AG09309 (cell line): ENCODE measurements at regions not wholly inside any gene's neighbourhood (a gene's known extent, or its start where the extent isn't known, plus 50 kb on each side); places are given as distances from the start of the nearest gene placed in this dataset.

Source experiments
- DNase-seq: peaks from one replicate; pipeline ENCODE4 v3.0.0-alpha.2; 2010; ENCODE audit warnings: low read depth
- H3K4me3 ChIP-seq: 2 replicates; pipeline ENCODE4 v1.5.1; 2011; ENCODE audit warnings: mild to moderate bottlenecking, low read depth, low read length, moderate library complexity; ENCODE audit not compliant: control insufficient read depth
- CTCF ChIP-seq: IDR thresholded peaks from 2 replicates; pipeline ENCODE4 v1.5.1; 2011; ENCODE audit warnings: mild to moderate bottlenecking, low read depth, low read length, inconsistent platforms; ENCODE audit not compliant: insufficient read depth, control insufficient read depth; ENCODE audit errors: missing control alignments

GRCh38 chr3:144060881-144061280 lies 89.3 kb downstream of the DIPK2A start:
- DNase-seq: no peak
- H3K4me3 ChIP-seq: no peak overlapping the region
- no peak for TF ChIP-seq CTCF

DNA sequence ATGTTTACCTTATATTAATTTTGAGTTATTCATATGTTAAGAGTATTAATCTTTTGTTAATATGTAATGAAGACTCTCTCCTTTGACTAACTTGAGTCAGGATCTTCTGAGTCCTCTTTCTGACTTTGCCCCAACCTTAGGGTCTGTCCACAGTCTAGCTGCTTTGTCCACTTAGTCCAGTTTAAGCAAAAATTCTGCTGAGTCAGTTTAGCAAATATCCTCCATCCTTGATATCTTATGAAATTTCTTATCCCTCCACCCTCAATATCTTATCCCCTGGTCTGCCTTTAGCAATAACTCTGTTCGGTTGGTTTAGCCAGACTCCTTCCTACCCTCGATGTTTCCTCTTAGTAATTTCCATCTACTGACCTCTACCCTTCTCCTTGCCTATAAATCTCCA lies 91.7 kb downstream of the DIPK2A start:
- TF ChIP-seq CTCF: no peak
- no peak overlapping the region for H3K4me3 ChIP-seq
- DNase-seq: no peak

- no peak for TF ChIP-seq CTCF
- H3K4me3 ChIP-seq: no peak overlapping the region
- no peak for DNase-seq
Observed at GRCh38 chr3:144067059-144067458, 95.4 kb downstream of the DIPK2A start.

DNA sequence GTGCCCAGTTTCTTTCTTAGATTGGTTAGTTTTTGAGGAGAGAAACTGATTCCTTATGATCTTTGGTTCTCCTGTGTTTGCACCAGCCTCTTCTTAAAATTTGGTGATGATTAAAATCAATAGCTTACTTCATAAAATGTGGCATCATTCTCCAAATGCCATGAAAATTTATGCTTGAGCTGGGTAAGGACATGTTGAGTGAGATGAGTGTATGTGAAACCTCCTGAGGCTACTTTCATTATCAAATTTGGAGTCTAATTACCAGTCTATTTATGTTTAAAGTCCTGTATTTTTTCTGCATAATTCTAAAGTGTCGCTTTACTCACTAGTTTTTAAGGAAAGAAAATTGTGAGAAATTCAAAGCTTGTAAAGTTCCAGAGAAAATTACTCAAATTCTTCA lies 102.1 kb downstream of the DIPK2A start:
- no peak overlapping the region for H3K4me3 ChIP-seq
- DNase-seq: no peak
- no peak for TF ChIP-seq CTCF

DNA sequence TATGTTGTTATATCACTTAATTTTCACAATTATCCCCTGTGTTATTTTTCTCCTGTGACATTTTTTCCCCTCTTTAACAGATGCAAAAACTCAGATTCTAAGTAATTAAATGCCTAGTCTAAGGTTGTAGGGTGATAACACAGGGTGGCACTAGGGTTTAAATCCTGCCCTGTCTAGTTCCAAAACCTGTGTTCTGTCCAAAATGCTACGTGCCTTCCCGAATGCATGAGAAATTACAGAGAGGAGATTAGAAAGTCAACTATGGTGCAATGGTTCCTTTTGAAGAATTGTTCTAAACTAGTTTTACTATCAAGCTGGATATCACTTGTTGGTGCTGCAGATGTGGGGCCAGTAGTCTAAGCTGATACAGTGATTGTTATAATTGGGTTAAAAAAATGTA lies 108.0 kb downstream of the DIPK2A start:
- no peak for TF ChIP-seq CTCF
- DNase-seq: no peak
- H3K4me3 ChIP-seq: no peak overlapping the region

DNA sequence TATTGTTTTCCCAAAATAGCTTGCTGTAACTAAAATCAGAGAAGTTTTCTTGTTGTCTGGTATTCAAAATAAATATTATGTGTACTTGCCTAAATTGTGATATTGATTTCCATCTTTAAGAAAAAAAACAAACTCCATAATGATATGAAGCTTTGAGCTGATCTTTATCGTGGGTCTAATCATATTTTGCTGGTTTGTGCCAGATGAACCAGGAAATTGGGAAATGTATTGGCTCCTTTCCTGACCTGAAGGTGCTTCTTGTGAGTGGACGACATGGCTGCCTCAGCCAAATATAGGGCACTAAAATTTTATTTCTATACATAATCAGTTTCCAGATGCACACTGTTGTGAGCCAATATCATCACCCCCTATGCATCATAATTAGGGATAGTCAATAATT lies 113.3 kb downstream of the DIPK2A start:
- H3K4me3 ChIP-seq: no peak overlapping the region
- DNase-seq: no peak
- TF ChIP-seq CTCF: no peak

DNA sequence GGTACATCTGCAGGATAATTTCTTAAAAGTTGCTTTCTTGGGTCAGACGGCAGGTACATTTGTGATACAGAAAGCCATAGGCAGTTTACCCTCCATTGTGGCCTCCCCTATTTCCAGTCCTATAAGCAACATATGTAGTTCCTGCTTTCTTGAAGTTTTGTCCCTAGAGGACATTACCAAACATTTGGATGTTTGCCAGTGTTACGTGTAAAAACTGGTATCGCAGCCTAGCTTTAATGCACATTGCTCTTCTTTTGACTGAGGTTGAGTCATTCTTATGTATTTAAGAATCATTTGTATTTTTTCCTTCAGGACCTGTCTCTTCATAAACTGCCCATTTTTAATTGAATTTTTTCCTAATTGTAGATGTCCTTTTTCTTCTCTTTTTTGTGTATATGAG lies 114.3 kb downstream of the DIPK2A start:
- TF ChIP-seq CTCF: no peak
- DNase-seq: no peak
- H3K4me3 ChIP-seq: no peak overlapping the region
